SK-N-SH (cell line): ENCODE measurements at regions not wholly inside any gene's neighbourhood (a gene's known extent, or its start where the extent isn't known, plus 50 kb on each side); places are given as distances from the start of the nearest gene placed in this dataset.
A peak's percentile ranks its signal among the peaks of the same experiment; 100 is the strongest.

ENCODE experiments used
- CTCF ChIA-PET: fragments of 300-600, 350-600 bp; formaldehyde crosslinking; extraction: SDS; loops from one replicate; lab custom pipeline; 2021; lab: Yijun Ruan, JAX
- POLR2A ChIA-PET: fragments of 350-600 bp; sonication (Branson Sonifier 250); formaldehyde crosslinking; extraction: SDS; loops from one replicate; lab custom pipeline; 2020; ENCODE audit warnings: antibody characterized with exemption, inconsistent platforms; lab: Yijun Ruan, JAX
- DNase-seq: peaks from one replicate; pipeline ENCODE4 v3.0.0; 2012
- H2AFZ ChIP-seq: fragments of 200-600 bp; sonication (generic); 2 replicates; pipeline ENCODE4 v1.8.1; 2016; ENCODE audit warnings: antibody characterized with exemption, mild to moderate bottlenecking, low read depth
- H3F3A ChIP-seq: fragments of 200-600 bp; sonication (generic); replicated peaks from 2 replicates; pipeline ENCODE3; 2016; ENCODE audit warnings: antibody characterized with exemption, mild to moderate bottlenecking; ENCODE audit not compliant: insufficient read depth
- H3K27ac ChIP-seq, 2 experiments: fragments of 200-500 bp in 1 of 2; fragments of 200-600 bp in 1 of 2; sonication (Bioruptor generic) in 1 of 2; sonication (generic), shearing (Covaris generic) in 1 of 2; 2 replicates each; pipeline versions ENCODE4 v1.5.1 to v1.6.1; 2014 to 2016; ENCODE audit warnings: low read depth in 2 of 2, inconsistent platforms in 1 of 2, low read length in 1 of 2, mild to moderate bottlenecking in 1 of 2, mixed read lengths in 1 of 2
- H3K27me3 ChIP-seq: fragments of 200-600 bp; sonication (generic), shearing (Covaris generic); 2 replicates; pipeline ENCODE4 v1.6.1; 2016; ENCODE audit warnings: mixed run types; ENCODE audit not compliant: insufficient read depth
- H3K36me3 ChIP-seq, 2 experiments: fragments of 200-500 bp in 1 of 2; fragments of 200-600 bp in 1 of 2; sonication (Bioruptor generic) in 1 of 2; sonication (generic) in 1 of 2; replicated peaks in 1 of 2; 2 replicates each; pipeline versions ENCODE3 to v1.5.1; 2014 to 2016; ENCODE audit warnings: low read length in 1 of 2, mild to moderate bottlenecking in 1 of 2; ENCODE audit not compliant: insufficient read depth in 2 of 2, control insufficient read depth in 1 of 2
- H3K4me1 ChIP-seq, 2 experiments: fragments of 200-500 bp in 1 of 2; fragments of 200-600 bp in 1 of 2; sonication (Bioruptor generic) in 1 of 2; sonication (generic), shearing (Covaris generic) in 1 of 2; 2 replicates each; pipeline versions ENCODE4 v1.5.1 to v1.6.1; 2014 to 2016; ENCODE audit warnings: low read depth in 1 of 2, low read length in 1 of 2, mixed run types in 1 of 2; ENCODE audit not compliant: insufficient read depth in 2 of 2, control insufficient read depth in 1 of 2
- H3K4me2 ChIP-seq: fragments of 200-600 bp; sonication (generic), shearing (Covaris generic); 2 replicates; pipeline ENCODE4 v1.6.1; 2017; ENCODE audit warnings: mixed run types
- H3K4me3 ChIP-seq, 2 experiments: fragments of 200-500 bp in 1 of 2; fragments of 200-600 bp in 1 of 2; sonication (Bioruptor generic) in 1 of 2; sonication (generic), shearing (Covaris generic) in 1 of 2; 2 replicates each; pipeline versions ENCODE4 v1.5.1 to v1.8.1; 2014 to 2016; ENCODE audit warnings: low read depth in 2 of 2, inconsistent platforms in 1 of 2, low read length in 1 of 2, mild to moderate bottlenecking in 1 of 2, mixed read lengths in 1 of 2, moderate library complexity in 1 of 2
- H3K79me2 ChIP-seq: fragments of 200-600 bp; sonication (generic); 2 replicates; pipeline ENCODE4 v1.8.1; 2017; ENCODE audit warnings: mild to moderate bottlenecking; ENCODE audit not compliant: insufficient read depth
- H3K9ac ChIP-seq: fragments of 200-600 bp; sonication (generic); 2 replicates; pipeline ENCODE4 v1.6.1; 2017; ENCODE audit warnings: mixed run types
- H3K9me2 ChIP-seq: fragments of 200-600 bp; sonication (generic); 2 replicates; pipeline ENCODE4 v1.6.1; 2017; ENCODE audit warnings: mixed run types
- H3K9me3 ChIP-seq: fragments of 200-600 bp; sonication (generic); 2 replicates; pipeline ENCODE4 v1.6.1; 2017; ENCODE audit warnings: mixed run types, mild to moderate bottlenecking, moderate library complexity
- H4K20me1 ChIP-seq: fragments of 200-600 bp; sonication (generic); 2 replicates; pipeline ENCODE4 v1.6.1; 2017; ENCODE audit warnings: mild to moderate bottlenecking, mixed run types; ENCODE audit not compliant: insufficient read depth
- CHD2 ChIP-seq: fragments of 150-350 bp; IDR thresholded peaks from 2 replicates; pipeline ENCODE4 v1.6.1; 2018; ENCODE audit warnings: low read length; ENCODE audit not compliant: partially characterized antibody
- ELF1 ChIP-seq: IDR thresholded peaks from 2 replicates; pipeline ENCODE4 v1.4.0; 2012
- EP300 ChIP-seq, 2 experiments: IDR thresholded peaks; 2 replicates each; pipeline versions ENCODE4 v1.4.0 to v1.6.1; 2012; ENCODE audit warnings: borderline replicate concordance in 1 of 2, low read depth in 1 of 2, low read length in 1 of 2
- EZH2phosphoT487 ChIP-seq: fragments of 200-600 bp; sonication (generic); IDR thresholded peaks from 2 replicates; pipeline ENCODE4 v1.6.1; 2017; ENCODE audit warnings: low read depth, mixed run types, mild to moderate bottlenecking, antibody characterized with exemption, moderate library complexity, borderline replicate concordance
- FOSL2 ChIP-seq: IDR thresholded peaks from 2 replicates; pipeline ENCODE4 v1.4.0; 2012; ENCODE audit warnings: low read depth, mild to moderate bottlenecking, moderate library complexity, borderline replicate concordance
- FOXJ3 ChIP-seq: sonication (generic); formaldehyde crosslinking; IDR thresholded peaks from 2 replicates; pipeline ENCODE4 v1.5.1; 2020; ENCODE audit warnings: mild to moderate bottlenecking, missing genetic modification reagents
- FOXM1 ChIP-seq: IDR thresholded peaks from 2 replicates; pipeline ENCODE4 v1.4.0; 2012; ENCODE audit warnings: low read depth, mild to moderate bottlenecking
- GABPA ChIP-seq: IDR thresholded peaks from 2 replicates; pipeline ENCODE4 v1.4.0; 2012; ENCODE audit warnings: low read depth, mild to moderate bottlenecking
- JUND ChIP-seq: IDR thresholded peaks from 2 replicates; pipeline ENCODE4 v1.4.0; 2012
- MEF2A ChIP-seq: IDR thresholded peaks from 2 replicates; pipeline ENCODE4 v1.4.0; 2012; ENCODE audit warnings: low read depth, borderline replicate concordance
- NRF1 ChIP-seq: IDR thresholded peaks from 2 replicates; pipeline ENCODE4 v1.6.1; 2012; ENCODE audit warnings: low read depth, mild to moderate bottlenecking, low read length
- RAD21 ChIP-seq: IDR thresholded peaks from 2 replicates; pipeline ENCODE4 v1.6.1; 2012; ENCODE audit warnings: mild to moderate bottlenecking, low read length
- RFX5 ChIP-seq: IDR thresholded peaks from 2 replicates; pipeline ENCODE4 v1.6.1; 2012; ENCODE audit warnings: mild to moderate bottlenecking, improper control_type of control experiment, low read length
- TCF12 ChIP-seq: IDR thresholded peaks from 2 replicates; pipeline ENCODE4 v1.4.0; 2012
- YY1 ChIP-seq: IDR thresholded peaks from 2 replicates; pipeline ENCODE4 v1.4.0; 2012; ENCODE audit warnings: low read depth, mild to moderate bottlenecking
- WGBS: methylation state at CpG from one replicate; pipeline ENCODE4 v1.1.6; 2017; ENCODE audit warnings: low lambda C conversion rate; 5-methylcytosine and 5-hydroxymethylcytosine counted together
- TF ChIP-seq, protein P1 (sequence below): IDR thresholded peaks from 2 replicates; pipeline ENCODE4 v1.4.0; 2012; ENCODE audit warnings: low read depth
- TF ChIP-seq, protein P2 (sequence below): IDR thresholded peaks from 2 replicates; pipeline ENCODE4 v1.4.0; 2012; ENCODE audit warnings: low read depth, borderline replicate concordance
- TF ChIP-seq, protein P3 (sequence below): IDR thresholded peaks from 2 replicates; pipeline ENCODE4; 2012
- TF ChIP-seq, protein P4 (sequence below): IDR thresholded peaks from 2 replicates; pipeline ENCODE4 v1.4.0; 2012; ENCODE audit warnings: low read depth, borderline replicate concordance

DNA sequence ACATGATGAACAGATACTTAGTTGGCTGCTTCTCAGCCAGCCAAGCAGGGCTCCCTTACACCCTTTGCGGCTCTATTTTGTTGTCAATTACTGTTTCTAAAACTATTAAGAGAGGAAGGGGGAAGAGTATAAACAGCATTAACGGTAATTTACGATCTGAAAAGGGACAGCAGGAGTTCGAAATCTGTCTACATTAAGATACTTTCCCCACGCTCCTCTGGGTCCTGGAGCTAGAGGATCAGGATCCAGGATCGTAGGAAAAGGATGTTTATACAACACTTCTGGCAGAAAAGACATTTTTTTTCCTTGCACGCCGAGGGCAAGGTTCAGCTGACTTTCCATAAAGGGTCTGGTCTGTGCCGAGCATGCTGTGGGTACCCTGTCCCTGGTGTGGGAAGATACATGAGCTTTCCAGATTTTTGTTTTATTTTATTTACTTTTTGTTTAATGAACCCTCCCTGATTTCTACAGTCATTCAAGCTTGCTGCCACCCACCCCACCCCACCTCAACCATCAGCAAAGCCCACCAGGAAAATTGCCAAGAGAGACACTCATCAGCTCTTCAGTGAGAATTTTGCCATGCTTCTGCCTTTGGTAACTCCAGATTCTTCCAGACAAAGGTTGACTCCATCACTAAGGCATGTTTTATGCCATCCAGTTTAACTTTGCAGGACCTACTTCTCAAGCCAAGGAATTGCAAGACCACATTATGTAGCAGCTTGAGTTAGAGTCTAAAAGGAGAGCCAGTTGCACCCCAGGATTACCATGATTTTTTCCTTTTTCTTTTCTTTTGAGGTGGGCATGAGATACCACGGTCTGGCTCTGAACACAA lies 188.1 kb downstream of the QDPR start:
- H4K20me1 ChIP-seq: no peaks in the 10 kb centered on the region
- no peaks in the 10 kb centered on the region for H3F3A ChIP-seq
- H3K4me2 ChIP-seq: peak overlapping the region; percentile 68
- H3K79me2 ChIP-seq: no peaks in the 10 kb centered on the region
- H3K9ac ChIP-seq: peak overlapping the region; percentile 12; the same call in 1 of the 2 replicates
- H3K9me2 ChIP-seq: no peaks in the 10 kb centered on the region
- H3K36me3 ChIP-seq: no peaks in the 10 kb centered on the region
- TF ChIP-seq FOXJ3 (CRISPR knock-in tag): no peak
- TF ChIP-seq GABPA: no peak
- TF ChIP-seq CHD2: no peak
- TF ChIP-seq FOSL2: no peak
- no peak for TF ChIP-seq RAD21
- TF ChIP-seq, protein P1, sequence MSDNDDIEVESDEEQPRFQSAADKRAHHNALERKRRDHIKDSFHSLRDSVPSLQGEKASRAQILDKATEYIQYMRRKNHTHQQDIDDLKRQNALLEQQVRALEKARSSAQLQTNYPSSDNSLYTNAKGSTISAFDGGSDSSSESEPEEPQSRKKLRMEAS: no peak
- TF ChIP-seq EP300 (IDR thresholded peaks at IDR 0.05; ENCODE audit: borderline replicate concordance in 1 of 2, low read depth in 1 of 2, low read length in 1 of 2): no peak
- no peak for TF ChIP-seq JUND
- TF ChIP-seq RFX5: no peak
- TF ChIP-seq YY1: no peak
- TF ChIP-seq, protein P2, sequence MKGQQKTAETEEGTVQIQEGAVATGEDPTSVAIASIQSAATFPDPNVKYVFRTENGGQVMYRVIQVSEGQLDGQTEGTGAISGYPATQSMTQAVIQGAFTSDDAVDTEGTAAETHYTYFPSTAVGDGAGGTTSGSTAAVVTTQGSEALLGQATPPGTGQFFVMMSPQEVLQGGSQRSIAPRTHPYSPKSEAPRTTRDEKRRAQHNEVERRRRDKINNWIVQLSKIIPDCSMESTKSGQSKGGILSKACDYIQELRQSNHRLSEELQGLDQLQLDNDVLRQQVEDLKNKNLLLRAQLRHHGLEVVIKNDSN: no peak
- no peak for TF ChIP-seq ELF1
- no peak for TF ChIP-seq NRF1
- TF ChIP-seq, protein P3, sequence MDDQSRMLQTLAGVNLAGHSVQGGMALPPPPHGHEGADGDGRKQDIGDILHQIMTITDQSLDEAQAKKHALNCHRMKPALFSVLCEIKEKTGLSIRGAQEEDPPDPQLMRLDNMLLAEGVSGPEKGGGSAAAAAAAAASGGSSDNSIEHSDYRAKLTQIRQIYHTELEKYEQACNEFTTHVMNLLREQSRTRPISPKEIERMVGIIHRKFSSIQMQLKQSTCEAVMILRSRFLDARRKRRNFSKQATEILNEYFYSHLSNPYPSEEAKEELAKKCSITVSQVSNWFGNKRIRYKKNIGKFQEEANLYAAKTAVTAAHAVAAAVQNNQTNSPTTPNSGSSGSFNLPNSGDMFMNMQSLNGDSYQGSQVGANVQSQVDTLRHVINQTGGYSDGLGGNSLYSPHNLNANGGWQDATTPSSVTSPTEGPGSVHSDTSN: no peak
- no peak for TF ChIP-seq TCF12
- no peak for TF ChIP-seq EZH2phosphoT487
- TF ChIP-seq, protein P4, sequence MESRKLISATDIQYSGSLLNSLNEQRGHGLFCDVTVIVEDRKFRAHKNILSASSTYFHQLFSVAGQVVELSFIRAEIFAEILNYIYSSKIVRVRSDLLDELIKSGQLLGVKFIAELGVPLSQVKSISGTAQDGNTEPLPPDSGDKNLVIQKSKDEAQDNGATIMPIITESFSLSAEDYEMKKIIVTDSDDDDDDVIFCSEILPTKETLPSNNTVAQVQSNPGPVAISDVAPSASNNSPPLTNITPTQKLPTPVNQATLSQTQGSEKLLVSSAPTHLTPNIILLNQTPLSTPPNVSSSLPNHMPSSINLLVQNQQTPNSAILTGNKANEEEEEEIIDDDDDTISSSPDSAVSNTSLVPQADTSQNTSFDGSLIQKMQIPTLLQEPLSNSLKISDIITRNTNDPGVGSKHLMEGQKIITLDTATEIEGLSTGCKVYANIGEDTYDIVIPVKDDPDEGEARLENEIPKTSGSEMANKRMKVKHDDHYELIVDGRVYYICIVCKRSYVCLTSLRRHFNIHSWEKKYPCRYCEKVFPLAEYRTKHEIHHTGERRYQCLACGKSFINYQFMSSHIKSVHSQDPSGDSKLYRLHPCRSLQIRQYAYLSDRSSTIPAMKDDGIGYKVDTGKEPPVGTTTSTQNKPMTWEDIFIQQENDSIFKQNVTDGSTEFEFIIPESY: no peak
- TF ChIP-seq MEF2A: no peak
- no peak for TF ChIP-seq FOXM1
- peak overlapping the region in 1 of 2 experiments; percentile 51; a peak in 1 of 4 replicates for H3K27ac ChIP-seq
- H3K27me3 ChIP-seq: no peaks in the 10 kb centered on the region
- 80% methylated on average over 10 of the region's 10 CpGs for WGBS
- CTCF ChIA-PET: interaction anchor here (0.6 to 4.2 kb wide), 71 partner anchors 8 to 1036 kb away, joined by 3 to 39 read pairs (median 5); partner anchors contain the start of gene LDB2
- H3K4me3 ChIP-seq: peak overlapping the region in 1 of 2 experiments; percentile 46; a peak in 1 of 4 replicates
- H2AFZ ChIP-seq: 0 out of 2 replicates have a peak overlapping the region, but pooled peaks have one; percentile 67
- no peaks in the 10 kb centered on the region for H3K9me3 ChIP-seq
- no peak for DNase-seq
- POLR2A ChIA-PET: no interaction called here
- peaks cover 0 to 10% of the 10 kb centered on the region in 2 experiments; a peak in 2 of 4 replicates for H3K4me1 ChIP-seq
